Adrenal gland (tissue), 5 donors: ENCODE measurements at regions not wholly inside any gene's neighbourhood (a gene's known extent, or its start where the extent isn't known, plus 50 kb on each side); places are given as distances from the start of the nearest gene placed in this dataset.

Experiments used
- POLR2A ChIP-seq, 2 donors: fragments of 450-650 bp; IDR thresholded peaks; one replicate each; pipeline ENCODE4 v1.6.1; 2017; ENCODE audit warnings: antibody characterized with exemption in 2 of 2, mild to moderate bottlenecking in 2 of 2, moderate library complexity in 1 of 2
- TF ChIP-seq, protein P1 (sequence below), 6 experiments: fragments of 450-650 bp in 4 of 6; fragments of 200-600 bp in 2 of 6; sonication (generic) in 1 of 6; IDR thresholded peaks; 1 replicate in 5 of 6; 2 replicates in 1 of 6; pipeline versions ENCODE4 v1.5.1 to v1.8.0; 2016 to 2021; ENCODE audit warnings: antibody characterized with exemption in 6 of 6, mild to moderate bottlenecking in 2 of 6, moderate library complexity in 1 of 6
- donor health status: DM: no; HTN: no; CAD: no.

DNA sequence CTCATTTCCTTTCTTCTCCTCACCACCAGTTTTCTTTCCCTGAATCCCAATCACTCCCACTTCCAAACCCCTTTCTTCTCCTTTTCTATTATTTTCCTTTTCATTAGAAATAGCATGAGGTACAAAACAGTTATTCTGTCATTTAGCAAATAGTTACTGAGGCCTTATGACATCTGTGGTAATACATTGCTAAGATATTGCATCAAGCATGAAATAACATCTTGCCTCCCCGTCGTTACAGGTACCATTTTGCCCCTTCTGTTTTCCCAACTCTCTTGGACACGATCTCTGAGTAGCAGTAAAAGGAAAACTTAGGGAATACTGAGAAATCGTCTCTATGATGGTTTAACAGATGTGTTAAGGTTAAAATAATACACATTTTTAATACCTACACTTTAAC, 175.8 kb upstream of the SOX5 start:
- TF ChIP-seq, protein P1, sequence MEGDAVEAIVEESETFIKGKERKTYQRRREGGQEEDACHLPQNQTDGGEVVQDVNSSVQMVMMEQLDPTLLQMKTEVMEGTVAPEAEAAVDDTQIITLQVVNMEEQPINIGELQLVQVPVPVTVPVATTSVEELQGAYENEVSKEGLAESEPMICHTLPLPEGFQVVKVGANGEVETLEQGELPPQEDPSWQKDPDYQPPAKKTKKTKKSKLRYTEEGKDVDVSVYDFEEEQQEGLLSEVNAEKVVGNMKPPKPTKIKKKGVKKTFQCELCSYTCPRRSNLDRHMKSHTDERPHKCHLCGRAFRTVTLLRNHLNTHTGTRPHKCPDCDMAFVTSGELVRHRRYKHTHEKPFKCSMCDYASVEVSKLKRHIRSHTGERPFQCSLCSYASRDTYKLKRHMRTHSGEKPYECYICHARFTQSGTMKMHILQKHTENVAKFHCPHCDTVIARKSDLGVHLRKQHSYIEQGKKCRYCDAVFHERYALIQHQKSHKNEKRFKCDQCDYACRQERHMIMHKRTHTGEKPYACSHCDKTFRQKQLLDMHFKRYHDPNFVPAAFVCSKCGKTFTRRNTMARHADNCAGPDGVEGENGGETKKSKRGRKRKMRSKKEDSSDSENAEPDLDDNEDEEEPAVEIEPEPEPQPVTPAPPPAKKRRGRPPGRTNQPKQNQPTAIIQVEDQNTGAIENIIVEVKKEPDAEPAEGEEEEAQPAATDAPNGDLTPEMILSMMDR (IDR thresholded peaks at IDR 0.05): no peak
- TF ChIP-seq POLR2A (IDR thresholded peaks at IDR 0.05): no peak
